ENCODE measurements at regions not wholly inside any gene's neighbourhood (a gene's known extent, or its start where the extent isn't known, plus 50 kb on each side); places are given as distances from the start of the nearest gene placed in this dataset.

DNA sequence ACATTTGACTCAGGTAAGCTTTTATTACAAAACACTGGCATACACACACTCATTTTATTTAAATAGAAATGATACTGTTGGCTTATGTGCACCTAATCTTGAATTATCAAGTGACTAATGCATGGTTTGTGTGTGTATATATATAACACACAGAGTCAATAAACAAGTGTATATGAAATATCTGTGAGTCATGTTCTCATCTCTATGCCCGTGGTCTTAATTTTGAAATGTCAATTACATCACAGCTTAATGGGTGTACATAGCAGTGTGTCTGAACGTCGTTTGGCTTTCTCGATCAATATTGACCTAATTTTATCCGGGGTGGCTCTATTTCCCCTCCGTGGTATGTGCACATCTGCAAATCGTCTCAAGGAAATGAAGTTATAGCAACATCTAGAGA lies 104.0 kb upstream of the ZFP64 start:
- TF ChIP-seq EZH2 (optimal IDR thresholded peaks at IDR 0.05; ENCODE audit: low read depth, low read length), result no peak
- TF ChIP-seq, protein P1, sequence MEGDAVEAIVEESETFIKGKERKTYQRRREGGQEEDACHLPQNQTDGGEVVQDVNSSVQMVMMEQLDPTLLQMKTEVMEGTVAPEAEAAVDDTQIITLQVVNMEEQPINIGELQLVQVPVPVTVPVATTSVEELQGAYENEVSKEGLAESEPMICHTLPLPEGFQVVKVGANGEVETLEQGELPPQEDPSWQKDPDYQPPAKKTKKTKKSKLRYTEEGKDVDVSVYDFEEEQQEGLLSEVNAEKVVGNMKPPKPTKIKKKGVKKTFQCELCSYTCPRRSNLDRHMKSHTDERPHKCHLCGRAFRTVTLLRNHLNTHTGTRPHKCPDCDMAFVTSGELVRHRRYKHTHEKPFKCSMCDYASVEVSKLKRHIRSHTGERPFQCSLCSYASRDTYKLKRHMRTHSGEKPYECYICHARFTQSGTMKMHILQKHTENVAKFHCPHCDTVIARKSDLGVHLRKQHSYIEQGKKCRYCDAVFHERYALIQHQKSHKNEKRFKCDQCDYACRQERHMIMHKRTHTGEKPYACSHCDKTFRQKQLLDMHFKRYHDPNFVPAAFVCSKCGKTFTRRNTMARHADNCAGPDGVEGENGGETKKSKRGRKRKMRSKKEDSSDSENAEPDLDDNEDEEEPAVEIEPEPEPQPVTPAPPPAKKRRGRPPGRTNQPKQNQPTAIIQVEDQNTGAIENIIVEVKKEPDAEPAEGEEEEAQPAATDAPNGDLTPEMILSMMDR (IDR thresholded peaks at IDR 0.05; ENCODE audit: low read length), result no peak

Measured in MM.1S (cell line).